HG03439 (cell line): ENCODE measurements at regions not wholly inside any gene's neighbourhood (a gene's known extent, or its start where the extent isn't known, plus 50 kb on each side); places are given as distances from the start of the nearest gene placed in this dataset.
"Not testable (repeated sequence)": the region's sequence is repeated elsewhere in the genome, so short reads cannot be mapped to it uniquely, and the experiment has no call there.

Experiments used
- ATAC-seq: cut with Tn5 transposase; IDR thresholded peaks from one replicate; pipeline ENCODE4 v1.9.1; 2021; ENCODE audit warnings: mild to moderate bottlenecking, moderate library complexity; ENCODE audit not compliant: unreplicated experiment

- ATAC-seq, result no peak
These were observed 108.1 kb upstream of the RAI14 start for GRCh38 chr5:34548086-34548403.

- ATAC-seq, result no peak
These were observed 105.9 kb upstream of the RAI14 start for GRCh38 chr5:34550247-34550646.

GRCh38 chr5:34550964-34551363, 105.2 kb upstream of the RAI14 start:
- no peak for ATAC-seq

DNA sequence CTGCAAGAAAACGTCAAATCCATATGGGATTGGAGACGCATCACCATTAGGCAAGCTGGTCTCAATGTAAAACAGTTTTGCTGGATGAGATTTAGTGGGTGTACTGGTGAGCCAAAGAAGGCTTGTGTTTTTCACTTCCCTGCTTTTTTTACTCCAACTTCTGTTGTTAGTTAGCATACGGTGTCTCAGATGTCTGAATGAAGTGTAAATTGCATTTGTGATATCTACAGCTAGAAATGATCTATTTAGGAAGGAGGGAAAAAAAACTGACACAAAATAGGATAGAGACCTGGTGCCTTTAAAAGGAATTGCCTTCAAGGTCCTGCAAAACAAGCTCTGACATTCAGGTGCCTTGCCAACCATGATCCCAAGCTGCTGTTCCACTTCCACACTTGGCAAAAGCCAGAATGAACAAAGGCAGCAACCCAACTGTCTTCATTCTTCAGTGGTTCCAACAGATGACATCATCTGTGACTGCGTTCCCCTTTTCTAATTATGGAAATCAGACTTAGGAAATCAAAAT, 104.2 kb upstream of the RAI14 start:
- no peak for ATAC-seq

DNA sequence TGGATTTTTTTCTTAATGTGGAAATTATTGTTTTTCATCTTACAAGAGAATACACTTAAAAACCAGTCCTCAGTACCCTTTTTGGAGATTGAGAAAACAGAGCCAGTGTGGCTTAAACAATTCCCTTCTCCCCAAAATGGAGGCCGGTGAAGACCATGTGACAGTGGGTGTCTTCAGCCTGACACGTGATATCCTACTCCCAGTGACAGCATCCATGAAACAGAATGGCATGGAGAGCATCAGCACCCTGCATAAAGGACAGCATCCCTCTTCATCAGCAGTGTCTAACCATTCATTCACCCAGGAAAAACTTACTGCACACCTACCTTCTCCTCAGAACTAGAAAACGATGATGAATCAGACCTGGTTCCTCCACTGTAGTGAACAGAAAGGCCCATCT, 103.4 kb upstream of the RAI14 start:
- no peak for ATAC-seq

DNA sequence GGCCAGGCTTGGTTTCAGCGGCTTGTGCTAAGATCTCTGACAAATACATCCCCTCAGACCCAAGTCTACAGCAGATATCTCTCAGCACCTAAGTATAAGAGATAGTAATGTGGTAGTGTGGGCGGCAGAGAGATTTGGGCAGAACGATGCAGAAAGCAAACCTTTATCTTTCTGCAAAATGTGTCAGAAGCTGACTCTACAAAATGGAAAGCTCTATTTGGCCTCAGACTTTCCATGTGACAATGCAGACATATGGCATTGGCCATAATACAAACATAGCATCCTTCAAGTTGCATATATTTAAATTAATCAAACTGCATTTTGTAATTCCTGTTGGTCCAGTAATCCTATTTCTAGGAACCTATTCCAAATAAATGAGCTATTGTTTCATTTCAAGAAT, 102.5 kb upstream of the RAI14 start:
- no peak for ATAC-seq

- ATAC-seq, result no peak
These were observed 101.5 kb upstream of the RAI14 start for GRCh38 chr5:34554641-34555040.

- no peak for ATAC-seq
These were observed 100.2 kb upstream of the RAI14 start for GRCh38 chr5:34555699-34556508.

DNA sequence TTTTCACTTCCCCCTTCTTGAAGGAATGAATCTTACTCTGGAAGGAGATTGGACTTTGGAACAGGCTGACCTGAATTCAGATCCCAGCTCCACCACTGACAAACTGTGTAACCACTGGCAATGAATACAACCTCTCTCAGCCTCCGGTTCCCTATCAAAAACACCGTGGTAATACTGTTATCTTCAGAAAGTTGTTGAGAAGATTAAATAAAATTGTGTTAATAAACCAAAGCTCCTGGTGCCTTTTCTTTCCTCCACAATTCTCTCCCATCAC, 99.7 kb upstream of the RAI14 start:
- ATAC-seq, result no peak

GRCh38 chr5:34561581-34561980, 94.5 kb upstream of the RAI14 start:
- not testable (repeated sequence) for ATAC-seq

GRCh38 chr5:34562791-34563190, 93.3 kb upstream of the RAI14 start:
- no peak for ATAC-seq

DNA sequence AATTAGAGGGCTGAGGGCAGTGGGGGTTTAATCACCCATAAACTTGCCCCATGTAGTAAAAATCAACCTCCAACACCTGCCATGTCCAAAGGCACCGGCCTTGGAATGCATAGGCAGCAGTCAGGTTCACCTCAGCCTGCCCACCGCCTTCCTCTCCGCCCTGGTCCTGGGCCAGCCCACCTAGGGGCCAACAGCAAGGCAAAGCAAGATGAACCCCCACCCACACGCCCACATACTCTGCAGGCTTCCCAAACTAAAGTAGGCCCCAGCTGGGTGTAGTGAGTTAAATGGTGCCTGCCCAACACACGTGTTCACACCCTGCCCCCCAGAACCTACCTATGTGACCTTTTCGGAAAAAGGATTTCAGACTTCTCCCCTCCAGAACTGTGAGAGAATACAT, 92.9 kb upstream of the RAI14 start:
- ATAC-seq, result no peak

- no peak for ATAC-seq
These were observed 92.0 kb upstream of the RAI14 start for GRCh38 chr5:34563931-34564709.

DNA sequence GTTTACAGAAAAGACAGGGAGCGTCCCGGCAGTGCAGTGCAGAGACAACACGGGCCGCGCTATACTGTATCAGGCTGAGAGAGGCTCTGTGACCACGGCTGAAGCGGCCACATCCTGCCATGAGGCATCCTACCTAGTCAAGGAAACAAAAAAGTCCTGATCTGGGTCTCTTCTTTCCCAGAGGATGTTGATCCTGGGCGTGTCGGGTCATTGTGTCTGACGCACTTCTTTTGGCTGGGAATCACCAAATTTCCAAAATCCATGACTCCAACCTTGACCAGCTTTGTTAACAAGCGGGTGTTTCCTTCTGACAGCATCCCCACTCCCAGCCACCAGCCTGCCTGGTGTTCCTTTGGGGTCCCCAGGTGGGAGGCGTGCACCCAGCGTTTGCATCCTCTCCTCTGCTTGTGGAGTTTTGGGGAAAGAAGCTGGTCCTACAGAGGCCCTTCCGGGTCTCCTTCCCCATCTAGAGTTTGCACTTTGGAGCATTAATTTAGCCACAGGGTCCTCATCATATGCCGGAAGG, 91.4 kb upstream of the RAI14 start:
- ATAC-seq, result no peak

DNA sequence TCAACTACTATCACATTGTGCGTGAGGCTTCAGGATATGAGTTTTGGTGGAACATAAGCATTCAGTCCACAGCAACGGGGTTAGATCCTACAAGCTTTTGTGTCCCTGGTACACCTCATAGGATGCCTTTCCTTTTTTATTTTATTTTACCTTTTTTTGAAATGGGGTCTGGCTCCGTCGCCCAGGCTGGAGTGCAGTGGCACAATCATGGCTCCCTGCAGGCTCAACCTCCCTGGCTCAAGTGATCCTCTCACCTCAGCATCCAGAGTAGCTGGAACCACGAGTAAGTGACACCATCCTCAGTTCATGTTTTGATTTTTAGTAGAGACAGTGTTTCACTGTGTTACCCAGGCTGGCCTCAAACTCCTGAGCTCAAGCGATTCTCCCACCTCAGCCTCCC, 86.0 kb upstream of the RAI14 start:
- ATAC-seq, result no peak

- ATAC-seq, result no peak
These were observed 85.1 kb upstream of the RAI14 start for GRCh38 chr5:34570721-34571676.

- no peak for ATAC-seq
These were observed 84.5 kb upstream of the RAI14 start for GRCh38 chr5:34571677-34572041.

GRCh38 chr5:34574936-34575467, 81.1 kb upstream of the RAI14 start:
- no peak for ATAC-seq

DNA sequence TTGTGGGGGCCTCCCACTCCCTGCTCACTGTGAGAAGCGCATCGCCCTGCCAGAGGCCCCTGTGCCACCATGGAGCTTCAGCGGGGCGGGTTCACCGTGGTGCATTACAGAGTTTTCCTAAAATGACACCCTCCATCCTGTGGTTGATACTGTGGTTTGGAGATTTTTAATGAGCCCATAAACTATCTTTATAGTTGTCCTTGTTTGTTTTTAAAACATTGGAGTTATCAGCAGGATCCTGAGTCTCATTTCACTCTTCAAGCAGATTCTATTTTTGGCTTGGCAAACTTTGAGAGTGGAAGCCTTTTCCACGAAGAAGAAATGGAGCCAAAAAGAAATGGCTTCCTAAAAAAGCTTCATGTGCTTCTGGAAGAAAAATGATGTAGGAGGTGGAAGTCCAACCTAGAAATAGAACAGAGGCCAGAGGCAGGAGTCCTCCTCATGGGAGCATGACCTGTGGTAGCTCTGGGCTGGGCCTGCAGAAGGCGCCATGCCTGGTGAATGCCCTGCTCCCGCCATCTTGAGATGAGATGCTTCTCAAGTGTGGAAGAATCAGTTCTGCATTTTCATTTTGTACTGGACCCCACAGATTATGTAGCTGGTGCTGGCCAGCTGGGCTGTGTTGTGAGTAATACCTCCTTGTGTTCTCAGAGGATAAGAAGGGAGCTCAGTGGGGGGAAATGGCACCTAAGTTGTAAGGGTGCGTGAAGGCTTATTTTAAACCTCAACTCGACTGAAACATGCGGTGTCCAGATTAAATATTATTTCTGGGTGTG, 79.0 kb upstream of the RAI14 start:
- ATAC-seq, result no peak

DNA sequence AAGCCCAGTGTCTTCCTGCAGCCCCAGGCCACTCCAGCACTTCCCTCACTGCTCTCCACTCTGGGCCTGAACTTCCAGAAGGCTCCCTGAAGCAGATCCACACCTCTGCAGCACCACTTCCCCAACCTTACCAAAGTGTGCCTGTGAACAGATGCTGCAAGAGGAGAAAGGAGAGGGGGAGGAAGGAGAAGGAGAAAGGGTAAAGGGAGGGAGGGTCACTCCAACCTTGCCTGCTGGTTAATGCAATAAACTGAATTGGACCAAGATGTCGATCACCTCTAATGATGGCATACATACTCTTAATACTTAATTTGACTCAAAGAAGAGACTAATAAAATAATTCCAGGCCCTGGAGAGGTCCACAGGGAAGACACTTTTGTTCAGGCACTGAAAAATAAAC, 77.2 kb upstream of the RAI14 start:
- ATAC-seq, result no peak
